K562 (cell line): ENCODE measurements at regions not wholly inside any gene's neighbourhood (a gene's known extent, or its start where the extent isn't known, plus 50 kb on each side); places are given as distances from the start of the nearest gene placed in this dataset.

Experiments
- ATAC-seq: fragments of 200-7000 bp; cut with Tn5 transposase; 3 replicates; pipeline ENCODE4 v1.9.1; 2020; ENCODE audit warnings: moderate library complexity
- BruUV-seq: library from RNA; stranded (reverse); fragments of 400-500 nt; replicated peaks from 2 replicates; lab custom pipeline; 2021; lab: Mats Ljungman, UMichigan
- CTCF ChIA-PET: fragments of 300-600 bp; formaldehyde crosslinking; extraction: SDS; loops from one replicate; lab custom pipeline; 2021; ENCODE audit warnings: low intra/inter-chr PET ratio; lab: Yijun Ruan, JAX
- POLR2A ChIA-PET: fragments of 300-600, 350-650 bp; sonication (Branson Sonifier 250); formaldehyde crosslinking; extraction: SDS; loops from one replicate; lab custom pipeline; 2021; ENCODE audit warnings: antibody characterized with exemption, inconsistent platforms; lab: Yijun Ruan, JAX
- DNase-seq, 4 experiments: peaks; one replicate each; pipeline versions ENCODE4 v3.0.0 to v3.0.0-alpha.2; 2011 to 2018; ENCODE audit warnings: low spot score in 3 of 4, mixed read lengths in 3 of 4; ENCODE audit errors: extremely low read depth in 1 of 4
- FAIRE-seq: peaks from 2 replicates; lab custom pipeline; 2011; peaks lifted over from hg19 to GRCh38; lab: Jason Lieb, UNC
- H2AFZ ChIP-seq: 2 replicates; pipeline ENCODE4 v1.6.0; 2011; ENCODE audit warnings: low read depth, low read length, control low read depth, inconsistent platforms
- H3K27ac ChIP-seq: fragments of 200-600 bp; 3 replicates; pipeline ENCODE4 v1.8.0; 2011; ENCODE audit warnings: low read depth, mild to moderate bottlenecking, control low read depth, inconsistent platforms, low read length, moderate library complexity, mixed read lengths; ENCODE audit errors: extremely low read depth
- H3K27me3 ChIP-seq, 2 experiments: fragments of 300-600 bp in 1 of 2; 2 replicates in 1 of 2; 3 replicates in 1 of 2; pipeline versions ENCODE4 v1.6.0 to v1.8.0; 2011; ENCODE audit warnings: inconsistent platforms in 2 of 2, low read length in 2 of 2, mild to moderate bottlenecking in 1 of 2, mixed read lengths in 1 of 2, moderate library complexity in 1 of 2; ENCODE audit not compliant: control insufficient read depth in 2 of 2, insufficient read depth in 2 of 2
- H3K36me3 ChIP-seq: fragments of 300-600 bp; 3 replicates; pipeline ENCODE4 v1.8.0; 2011; ENCODE audit warnings: mild to moderate bottlenecking, low read length, inconsistent platforms; ENCODE audit not compliant: control insufficient read depth, insufficient read depth
- H3K4me1 ChIP-seq, 2 experiments: fragments of 200-600 bp in 1 of 2; replicated peaks in 1 of 2; 2 replicates in 1 of 2; 3 replicates in 1 of 2; pipeline versions ENCODE4 v1.5.1 to v1.8.0; 2011; ENCODE audit warnings: inconsistent platforms in 2 of 2, low read length in 2 of 2, mild to moderate bottlenecking in 1 of 2, mixed read lengths in 1 of 2, moderate library complexity in 1 of 2; ENCODE audit not compliant: control insufficient read depth in 2 of 2, insufficient read depth in 2 of 2
- H3K4me2 ChIP-seq: 2 replicates; pipeline ENCODE4 v1.6.1; 2011; ENCODE audit warnings: low read length, control low read depth, inconsistent platforms, mixed read lengths; ENCODE audit not compliant: insufficient read depth
- H3K4me3 ChIP-seq: fragments of 200-600 bp; sonication (generic), shearing (Covaris generic); 2 replicates; pipeline ENCODE4 v1.5.1; 2016; ENCODE audit warnings: control low read depth, inconsistent platforms
- H3K79me2 ChIP-seq: fragments of 200-600 bp; 3 replicates; pipeline ENCODE4 v1.8.0; 2011; ENCODE audit warnings: low read length, inconsistent platforms; ENCODE audit not compliant: control insufficient read depth, insufficient read depth
- H3K9ac ChIP-seq, 2 experiments: 2 replicates each; pipeline versions ENCODE4 v1.6.0 to v1.6.1; 2011; ENCODE audit warnings: low read depth in 2 of 2, low read length in 2 of 2, control low read depth in 1 of 2, inconsistent platforms in 1 of 2, mild to moderate bottlenecking in 1 of 2, mixed read lengths in 1 of 2; ENCODE audit not compliant: insufficient read depth in 1 of 2
- H3K9me1 ChIP-seq: one replicate; pipeline ENCODE4 v1.6.0; 2011; ENCODE audit warnings: inconsistent platforms, mild to moderate bottlenecking, low read length, moderate library complexity; ENCODE audit not compliant: control insufficient read depth, insufficient read depth
- H3K9me3 ChIP-seq: replicated peaks from 2 replicates; pipeline ENCODE4 v1.5.1; 2011; ENCODE audit warnings: low read depth, low read length, inconsistent platforms; ENCODE audit not compliant: control insufficient read depth, insufficient read depth
- H4K20me1 ChIP-seq: replicated peaks from 2 replicates; pipeline ENCODE4 v1.6.1; 2011; ENCODE audit warnings: low read length, inconsistent platforms, mixed read lengths; ENCODE audit not compliant: control insufficient read depth, insufficient read depth
- CREM ChIP-seq: IDR thresholded peaks from 2 replicates; pipeline ENCODE4 v1.6.1; 2014; ENCODE audit warnings: antibody characterized with exemption, low read depth
- PML ChIP-seq: IDR thresholded peaks from 2 replicates; pipeline ENCODE4 v1.6.1; 2012; ENCODE audit warnings: low read length, inconsistent platforms
- RBM17 ChIP-seq: fragments of 200-400 bp; formaldehyde crosslinking; IDR thresholded peaks from 2 replicates; pipeline ENCODE4 v1.6.1; 2017; ENCODE audit warnings: low read depth, mild to moderate bottlenecking, low read length, borderline replicate concordance
- ZNF766 ChIP-seq: fragments of 200-800 bp; sonication (Bioruptor generic); conservative IDR thresholded peaks from 2 replicates; pipeline ENCODE4 v1.6.1; 2016; ENCODE audit warnings: missing genetic modification characterization, missing compliant biosample characterization
- WGBS: fragments of 100-300 bp; shearing (Covaris generic); methylation state at CpG from one replicate; pipeline ENCODE4 v1.1.6; 2016; ENCODE audit warnings: low coverage, mixed read lengths; ENCODE audit not compliant: insufficient coverage; ENCODE audit errors: missing lambda C conversion rate; 5-methylcytosine and 5-hydroxymethylcytosine counted together
- in situ Hi-C: fragments of 300-500 bp; cut with MboI; formaldehyde crosslinking; loops from 4 replicates; pipeline ENCODE4 v1.15.0; 2018; ENCODE audit warnings: inconsistent platforms, mixed read lengths
- intact Hi-C: fragments of 100-400 bp; cut with micrococcal nuclease; formaldehyde crosslinking; loops from 2 replicates; pipeline ENCODE4 v1.14.2; 2022
- TF ChIP-seq, protein P1 (sequence below): fragments of 250-450 bp; sonication (Bioruptor Pico); IDR thresholded peaks from 2 replicates; pipeline ENCODE4 v1.4.0; 2020; ENCODE audit warnings: borderline replicate concordance
- TF ChIP-seq, protein P2 (sequence below): sonication (generic); formaldehyde crosslinking; IDR thresholded peaks from 2 replicates; pipeline ENCODE4 v1.4.0; 2020; ENCODE audit warnings: mild to moderate bottlenecking, missing genetic modification reagents
- TF ChIP-seq, protein P3 (sequence below): sonication (generic); formaldehyde crosslinking; IDR thresholded peaks from 2 replicates; pipeline ENCODE4 v1.8.1; 2022; ENCODE audit warnings: missing genetic modification reagents

DNA sequence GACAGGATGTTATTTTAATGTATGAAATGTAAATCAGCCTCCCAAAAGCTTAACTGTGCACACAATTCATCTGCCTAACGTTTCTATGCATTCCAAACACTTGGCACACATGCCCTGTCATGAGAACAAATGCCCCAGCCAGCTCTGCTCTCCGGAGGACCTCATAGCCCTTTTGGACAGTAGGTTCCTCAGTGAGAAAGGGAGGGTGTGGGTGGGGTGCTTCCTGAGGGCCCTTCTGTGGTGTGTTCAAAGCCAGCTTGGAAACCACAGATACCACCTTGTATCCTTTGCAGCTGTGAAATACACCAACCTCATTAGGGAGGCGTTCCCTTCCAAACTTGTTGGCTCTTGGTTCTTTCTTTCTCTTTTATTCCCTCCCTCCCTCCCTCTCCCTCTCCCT is 102.2 kb upstream of the ASB18 start:
- Histone ChIP-seq H4K20me1 (no peaks in the 10 kb centered on the region), H3K9ac (no peak overlapping the region), H3K9me3 (no peaks in the 10 kb centered on the region), H3K27ac (no peak overlapping the region), H2AFZ (no peak overlapping the region), H3K4me2 (no peak overlapping the region), H3K4me1 (no peaks in the 10 kb centered on the region), H3K36me3 (no peaks in the 10 kb centered on the region), H3K27me3 (peaks cover 8 to 30% of the 10 kb centered on the region in 2 experiments), H3K9me1 (no peaks in the 10 kb centered on the region), H3K79me2 (no peaks in the 10 kb centered on the region), H3K4me3 (no peak overlapping the region)
- TF ChIP-seq CREM (no peak), RBM17 (no peak), ZNF766 (no peak), PML (no peak)
- TF ChIP-seq, protein P1, sequence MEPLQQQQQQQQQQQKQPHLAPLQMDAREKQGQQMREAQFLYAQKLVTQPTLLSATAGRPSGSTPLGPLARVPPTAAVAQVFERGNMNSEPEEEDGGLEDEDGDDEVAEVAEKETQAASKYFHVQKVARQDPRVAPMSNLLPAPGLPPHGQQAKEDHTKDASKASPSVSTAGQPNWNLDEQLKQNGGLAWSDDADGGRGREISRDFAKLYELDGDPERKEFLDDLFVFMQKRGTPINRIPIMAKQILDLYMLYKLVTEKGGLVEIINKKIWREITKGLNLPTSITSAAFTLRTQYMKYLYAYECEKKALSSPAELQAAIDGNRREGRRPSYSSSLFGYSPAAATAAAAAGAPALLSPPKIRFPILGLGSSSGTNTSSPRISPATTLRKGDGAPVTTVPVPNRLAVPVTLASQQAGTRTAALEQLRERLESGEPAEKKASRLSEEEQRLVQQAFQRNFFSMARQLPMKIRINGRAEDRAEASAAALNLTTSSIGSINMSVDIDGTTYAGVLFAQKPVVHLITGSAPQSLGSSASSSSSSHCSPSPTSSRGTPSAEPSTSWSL, result no peak
- TF ChIP-seq, protein P2, sequence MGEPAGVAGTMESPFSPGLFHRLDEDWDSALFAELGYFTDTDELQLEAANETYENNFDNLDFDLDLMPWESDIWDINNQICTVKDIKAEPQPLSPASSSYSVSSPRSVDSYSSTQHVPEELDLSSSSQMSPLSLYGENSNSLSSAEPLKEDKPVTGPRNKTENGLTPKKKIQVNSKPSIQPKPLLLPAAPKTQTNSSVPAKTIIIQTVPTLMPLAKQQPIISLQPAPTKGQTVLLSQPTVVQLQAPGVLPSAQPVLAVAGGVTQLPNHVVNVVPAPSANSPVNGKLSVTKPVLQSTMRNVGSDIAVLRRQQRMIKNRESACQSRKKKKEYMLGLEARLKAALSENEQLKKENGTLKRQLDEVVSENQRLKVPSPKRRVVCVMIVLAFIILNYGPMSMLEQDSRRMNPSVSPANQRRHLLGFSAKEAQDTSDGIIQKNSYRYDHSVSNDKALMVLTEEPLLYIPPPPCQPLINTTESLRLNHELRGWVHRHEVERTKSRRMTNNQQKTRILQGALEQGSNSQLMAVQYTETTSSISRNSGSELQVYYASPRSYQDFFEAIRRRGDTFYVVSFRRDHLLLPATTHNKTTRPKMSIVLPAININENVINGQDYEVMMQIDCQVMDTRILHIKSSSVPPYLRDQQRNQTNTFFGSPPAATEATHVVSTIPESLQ (CRISPR knock-in tag), result no peak
- TF ChIP-seq, protein P3, sequence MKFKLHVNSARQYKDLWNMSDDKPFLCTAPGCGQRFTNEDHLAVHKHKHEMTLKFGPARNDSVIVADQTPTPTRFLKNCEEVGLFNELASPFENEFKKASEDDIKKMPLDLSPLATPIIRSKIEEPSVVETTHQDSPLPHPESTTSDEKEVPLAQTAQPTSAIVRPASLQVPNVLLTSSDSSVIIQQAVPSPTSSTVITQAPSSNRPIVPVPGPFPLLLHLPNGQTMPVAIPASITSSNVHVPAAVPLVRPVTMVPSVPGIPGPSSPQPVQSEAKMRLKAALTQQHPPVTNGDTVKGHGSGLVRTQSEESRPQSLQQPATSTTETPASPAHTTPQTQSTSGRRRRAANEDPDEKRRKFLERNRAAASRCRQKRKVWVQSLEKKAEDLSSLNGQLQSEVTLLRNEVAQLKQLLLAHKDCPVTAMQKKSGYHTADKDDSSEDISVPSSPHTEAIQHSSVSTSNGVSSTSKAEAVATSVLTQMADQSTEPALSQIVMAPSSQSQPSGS, result no peak
- no TSS peak for BruUV-seq
- no peak for FAIRE-seq
- ChIA-PET CTCF (no interaction called here), POLR2A (interaction anchor here (0.6 kb wide), 1 partner anchor 14 kb away, joined by 3 read pairs; no protein-coding TSS in a partner anchor)
- DNase-seq, result no peak
- WGBS, result 0% methylated on average over 2 of the region's 3 CpGs
- no peak for ATAC-seq
- intact Hi-C loops, result no loop called here
- in situ Hi-C loops, result no loop called here
